T-helper 2 cell treated with Interferon-gamma antibody and Interleukin-4, amounts not matched to agents 5 μg/mL and 100 μg/mL, for 36 hours (primary cell): ENCODE measurements at regions not wholly inside any gene's neighbourhood (a gene's known extent, or its start where the extent isn't known, plus 50 kb on each side); places are given as distances from the start of the nearest gene placed in this dataset.

Experiments
- DNase-seq: peaks from one replicate; pipeline ENCODE4 v3.0.0; 2021; ENCODE audit warnings: low spot score
- H3K27ac Mint-ChIP-seq: one replicate; pipeline ENCODE4 v1.8.0; 2021; ENCODE audit warnings: mild to moderate bottlenecking, mixed read lengths
- H3K27me3 Mint-ChIP-seq: one replicate; pipeline ENCODE4 v1.8.0; 2021; ENCODE audit warnings: low read depth, mixed read lengths
- H3K36me3 Mint-ChIP-seq: one replicate; pipeline ENCODE4 v1.8.0; 2021; ENCODE audit warnings: low read depth, mixed read lengths
- H3K4me1 Mint-ChIP-seq: one replicate; pipeline ENCODE4 v1.8.0; 2021; ENCODE audit warnings: low read depth, mixed read lengths
- H3K4me3 Mint-ChIP-seq: one replicate; pipeline ENCODE4 v1.8.0; 2022; ENCODE audit warnings: mild to moderate bottlenecking, moderate library complexity, mixed read lengths
- H3K9me3 Mint-ChIP-seq: one replicate; pipeline ENCODE4 v1.8.0; 2021; ENCODE audit warnings: mixed read lengths

GRCh38 chr12:25058012-25058411 lies 109.1 kb upstream of the BCAT1 start:
- Mint-ChIP-seq H3K9me3 (no peaks in the 10 kb centered on the region), H3K36me3 (peaks cover 16% of the 10 kb centered on the region), H3K4me1 (peaks cover 52% of the 10 kb centered on the region), H3K4me3 (peak overlapping the region; percentile 18), H3K27ac (no peak overlapping the region), H3K27me3 (no peaks in the 10 kb centered on the region)
- no peak for DNase-seq

GRCh38 chr12:25056486-25057130 lies 107.7 kb upstream of the BCAT1 start:
- Mint-ChIP-seq H3K4me1 (peaks cover 54% of the 10 kb centered on the region), H3K4me3 (peak overlapping the region; percentile 89), H3K27me3 (no peaks in the 10 kb centered on the region), H3K9me3 (no peaks in the 10 kb centered on the region), H3K27ac (peak overlapping the region; percentile 58), H3K36me3 (peaks cover 10% of the 10 kb centered on the region)
- no peak for DNase-seq

DNA sequence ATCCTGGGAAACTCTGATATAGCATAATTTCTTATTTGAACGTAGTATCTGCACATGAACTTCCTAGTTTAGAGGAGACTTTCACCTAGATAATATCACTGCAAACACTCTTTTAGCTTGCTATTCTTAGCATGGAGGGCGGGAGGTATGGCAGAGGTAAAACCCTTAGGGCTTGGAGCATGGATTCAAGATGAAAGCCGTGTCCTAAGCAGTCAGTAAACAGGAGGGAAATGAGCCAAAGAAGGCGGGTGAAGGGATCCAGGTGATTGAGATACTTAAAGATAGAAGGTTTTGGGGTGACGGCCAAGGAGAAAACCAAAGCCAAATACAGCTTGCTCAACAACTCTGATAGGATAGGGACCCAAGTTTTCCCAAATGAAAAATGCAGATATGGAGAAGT lies 107.1 kb upstream of the BCAT1 start:
- no peaks in the 10 kb centered on the region for H3K9me3 Mint-ChIP-seq
- peak overlapping the region; percentile 89 for H3K4me3 Mint-ChIP-seq
- no peak for DNase-seq
- peaks cover 10% of the 10 kb centered on the region for H3K36me3 Mint-ChIP-seq
- no peaks in the 10 kb centered on the region for H3K27me3 Mint-ChIP-seq
- H3K27ac Mint-ChIP-seq, result peak overlapping the region; percentile 58
- peaks cover 60% of the 10 kb centered on the region for H3K4me1 Mint-ChIP-seq

GRCh38 chr12:25054783-25055144 lies 105.9 kb upstream of the BCAT1 start:
- Mint-ChIP-seq H3K27me3 (no peaks in the 10 kb centered on the region), H3K4me1 (peaks cover 58% of the 10 kb centered on the region), H3K27ac (peak overlapping the region; percentile 89), H3K4me3 (peak overlapping the region; percentile 89), H3K9me3 (no peaks in the 10 kb centered on the region), H3K36me3 (peaks cover 7% of the 10 kb centered on the region)
- peak; percentile 75 for DNase-seq

- Mint-ChIP-seq H3K4me3 (peak overlapping the region; percentile 89), H3K4me1 (peaks cover 58% of the 10 kb centered on the region), H3K36me3 (peaks cover 7% of the 10 kb centered on the region), H3K9me3 (no peaks in the 10 kb centered on the region), H3K27me3 (no peaks in the 10 kb centered on the region), H3K27ac (peak overlapping the region; percentile 89)
- no peak for DNase-seq
These were observed 105.3 kb upstream of the BCAT1 start for GRCh38 chr12:25054076-25054782.

DNA sequence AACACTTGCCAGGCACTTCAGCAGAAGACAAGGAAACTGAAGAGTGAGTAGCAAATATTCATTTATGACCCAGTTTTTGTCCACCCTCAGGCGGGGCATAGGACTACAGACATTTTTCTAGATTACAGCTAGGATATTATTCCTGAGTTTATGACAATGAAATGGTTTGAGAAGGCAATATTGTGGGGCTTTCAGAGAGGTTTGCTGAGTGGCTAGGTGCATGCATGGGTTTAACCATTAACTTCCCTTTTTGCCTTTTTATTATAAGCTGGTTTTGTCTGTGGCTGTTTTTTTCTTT lies 104.0 kb upstream of the BCAT1 start:
- no peak for DNase-seq
- Mint-ChIP-seq H3K9me3 (no peaks in the 10 kb centered on the region), H3K4me1 (peaks cover 49% of the 10 kb centered on the region), H3K36me3 (peaks cover 7% of the 10 kb centered on the region), H3K4me3 (peak overlapping the region; percentile 91), H3K27ac (peak overlapping the region; percentile 97), H3K27me3 (no peaks in the 10 kb centered on the region)

DNA sequence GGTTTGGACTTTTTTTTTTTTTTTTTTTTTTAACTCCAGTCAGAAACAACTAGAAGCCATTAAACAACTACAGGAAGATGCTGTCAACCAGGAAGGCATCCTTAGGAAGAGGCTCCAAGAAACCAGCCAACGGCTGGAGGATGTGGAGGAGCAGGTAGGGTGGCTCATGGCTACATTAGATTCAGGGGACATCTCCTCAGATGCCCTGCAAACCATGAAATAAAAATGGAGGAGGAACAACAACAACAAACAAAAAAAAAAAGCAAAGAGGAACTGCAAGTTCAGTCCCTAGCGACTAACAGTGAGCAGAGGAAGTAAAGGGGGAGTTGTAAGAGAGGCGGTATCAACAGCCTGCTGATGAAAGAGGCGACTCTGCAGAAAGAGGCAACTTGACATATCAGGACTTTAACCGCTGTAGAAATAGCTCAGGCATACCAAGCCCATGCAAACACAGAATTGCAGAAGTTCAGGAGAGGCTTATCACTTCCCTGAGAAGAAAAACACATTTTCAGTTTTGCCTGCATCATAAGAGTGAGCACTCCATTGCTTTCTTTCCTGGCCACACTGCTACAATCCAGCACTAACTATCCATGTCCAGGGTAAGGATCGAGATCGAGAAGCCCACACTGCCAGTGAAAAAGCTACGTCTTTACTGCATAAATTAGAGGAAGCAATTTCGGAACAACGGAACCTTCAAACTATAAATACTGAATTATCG lies 103.5 kb upstream of the BCAT1 start:
- peaks cover 44% of the 10 kb centered on the region for H3K4me1 Mint-ChIP-seq
- DNase-seq, result peak; percentile 53
- H3K4me3 Mint-ChIP-seq, result peak overlapping the region; percentile 91
- H3K9me3 Mint-ChIP-seq, result peaks cover 3% of the 10 kb centered on the region
- H3K27ac Mint-ChIP-seq, result peak overlapping the region; percentile 97
- H3K36me3 Mint-ChIP-seq, result peaks cover 2% of the 10 kb centered on the region
- H3K27me3 Mint-ChIP-seq, result no peaks in the 10 kb centered on the region

GRCh38 chr12:25051656-25052195 lies 102.8 kb upstream of the BCAT1 start:
- peak; percentile 74 for DNase-seq
- Mint-ChIP-seq H3K27ac (peak overlapping the region; percentile 97), H3K36me3 (peaks cover 2% of the 10 kb centered on the region), H3K4me3 (peak overlapping the region; percentile 91), H3K27me3 (no peaks in the 10 kb centered on the region), H3K4me1 (peaks cover 40% of the 10 kb centered on the region), H3K9me3 (peaks cover 7% of the 10 kb centered on the region)

DNA sequence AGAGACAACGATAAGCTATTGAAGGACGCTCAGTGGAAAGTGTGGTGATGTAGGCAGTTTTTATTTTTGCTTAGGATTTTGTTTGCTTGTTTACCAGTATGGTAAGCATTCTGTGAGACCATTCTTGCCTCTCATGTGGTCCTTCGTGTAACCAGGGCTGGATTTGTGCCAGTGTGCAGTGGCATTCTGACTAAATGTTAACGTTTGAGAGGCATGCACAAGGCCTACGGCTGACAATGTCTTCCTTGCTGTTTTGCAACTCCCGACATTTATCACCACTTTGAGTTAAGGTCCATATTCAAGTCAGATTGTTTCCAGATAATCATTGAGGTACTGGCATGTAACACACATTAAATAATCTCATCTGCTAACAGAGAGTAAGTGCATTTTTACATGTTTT lies 102.3 kb upstream of the BCAT1 start:
- peaks cover 2% of the 10 kb centered on the region for H3K36me3 Mint-ChIP-seq
- H3K4me1 Mint-ChIP-seq, result peaks cover 34% of the 10 kb centered on the region
- H3K4me3 Mint-ChIP-seq, result peak overlapping the region; percentile 91
- DNase-seq, result no peak
- H3K9me3 Mint-ChIP-seq, result peaks cover 12% of the 10 kb centered on the region
- no peaks in the 10 kb centered on the region for H3K27me3 Mint-ChIP-seq
- peak overlapping the region; percentile 97 for H3K27ac Mint-ChIP-seq

- Mint-ChIP-seq H3K4me1 (peaks cover 10% of the 10 kb centered on the region), H3K9me3 (peaks cover 21% of the 10 kb centered on the region), H3K27me3 (peaks cover 15% of the 10 kb centered on the region), H3K36me3 (peaks cover 2% of the 10 kb centered on the region), H3K27ac (no peak overlapping the region), H3K4me3 (no peak overlapping the region)
- DNase-seq, result no peak
These were observed 97.0 kb upstream of the BCAT1 start for GRCh38 chr12:25045869-25046268.

DNA sequence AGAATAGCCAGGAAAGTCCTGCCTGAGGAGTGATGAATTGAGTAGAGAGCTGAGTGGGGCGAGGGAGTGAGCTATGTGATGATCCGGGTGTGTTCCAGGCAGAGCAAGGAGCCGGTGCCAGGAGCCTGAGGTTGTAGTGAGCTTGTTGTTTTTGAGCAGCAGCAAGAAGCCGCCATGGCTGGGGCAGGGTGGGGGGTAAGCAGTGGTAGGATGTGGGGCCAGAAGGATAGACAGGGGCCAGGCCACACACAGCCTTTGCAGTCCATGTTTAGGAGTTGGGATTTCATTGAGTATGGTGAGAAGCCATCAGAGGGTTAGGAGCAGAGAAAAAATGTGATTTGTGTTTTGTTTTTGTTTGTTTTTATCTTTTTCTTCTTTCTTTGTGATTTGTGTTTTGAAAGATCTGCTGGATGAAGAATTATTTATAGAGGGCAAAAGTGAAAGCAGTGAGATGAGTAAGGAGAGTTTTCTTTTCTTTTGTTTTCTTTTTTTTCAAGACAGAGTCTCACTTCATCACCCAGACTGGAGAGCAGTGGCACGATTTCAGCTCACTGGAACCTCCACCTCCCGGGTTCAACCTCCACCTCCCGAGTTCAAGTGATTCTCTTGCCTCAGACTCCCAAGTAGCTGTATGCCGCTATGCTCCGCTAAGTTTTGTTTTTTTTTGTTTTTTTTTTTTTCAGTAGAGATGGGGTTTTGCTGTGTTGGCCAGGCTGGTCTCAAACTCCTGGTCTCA lies 92.3 kb upstream of the BCAT1 start:
- Mint-ChIP-seq H3K36me3 (peaks cover 2% of the 10 kb centered on the region), H3K4me3 (no peak overlapping the region), H3K9me3 (peaks cover 8% of the 10 kb centered on the region), H3K27me3 (peaks cover 33% of the 10 kb centered on the region), H3K4me1 (peaks cover 7% of the 10 kb centered on the region), H3K27ac (no peak overlapping the region)
- no peak for DNase-seq

DNA sequence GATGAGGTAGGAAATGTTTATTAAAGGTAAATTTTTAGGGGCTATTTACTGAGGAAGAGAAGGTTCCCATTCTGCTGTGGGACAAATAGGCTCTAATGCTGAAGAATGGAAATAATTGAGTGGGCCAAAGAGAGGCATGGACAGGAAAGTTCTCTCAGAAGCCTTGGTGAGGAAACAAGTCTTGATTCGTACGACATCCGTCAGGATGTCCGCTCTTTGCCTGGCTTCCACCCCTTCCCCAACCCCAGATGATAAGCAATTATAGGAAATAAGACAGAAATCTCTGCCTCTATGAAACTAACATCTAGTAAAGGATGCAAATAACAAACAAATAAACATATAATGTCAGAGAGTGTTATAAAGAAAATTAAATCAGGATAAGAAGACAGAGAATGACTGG lies 91.7 kb upstream of the BCAT1 start:
- no peak for DNase-seq
- no peak overlapping the region for H3K4me3 Mint-ChIP-seq

DNA sequence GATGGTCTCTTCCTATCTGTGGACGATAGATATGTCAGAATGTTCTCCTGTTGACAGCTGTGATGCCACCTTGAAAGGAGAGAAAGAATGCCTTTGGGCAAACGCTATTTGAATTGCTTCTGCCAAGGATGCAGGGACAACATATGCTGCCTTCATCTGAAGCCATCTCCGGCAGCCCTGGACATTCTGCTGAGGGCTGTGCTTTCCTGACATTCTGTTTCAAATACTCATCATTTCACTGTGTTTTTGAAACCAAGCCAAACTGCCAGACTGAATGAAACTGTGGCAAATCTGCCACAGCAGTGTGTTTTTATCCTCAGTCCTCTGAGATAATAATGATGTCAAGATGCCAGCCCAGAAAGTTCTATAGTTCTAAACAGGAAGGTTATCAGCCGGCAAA lies 85.8 kb upstream of the BCAT1 start:
- Mint-ChIP-seq H3K4me3 (no peak overlapping the region), H3K27me3 (peaks cover 42% of the 10 kb centered on the region), H3K9me3 (no peaks in the 10 kb centered on the region), H3K27ac (no peak overlapping the region), H3K36me3 (no peaks in the 10 kb centered on the region), H3K4me1 (no peaks in the 10 kb centered on the region)
- DNase-seq, result no peak

More for the DNA sequence above, 91.7 kb upstream of the BCAT1 start:
- H3K36me3 Mint-ChIP-seq, result peaks cover 2% of the 10 kb centered on the region
- peaks cover 38% of the 10 kb centered on the region for H3K27me3 Mint-ChIP-seq
- H3K27ac Mint-ChIP-seq, result no peak overlapping the region
- H3K4me1 Mint-ChIP-seq, result peaks cover 7% of the 10 kb centered on the region
- peaks cover 5% of the 10 kb centered on the region for H3K9me3 Mint-ChIP-seq
